ENCODE measurements at regions not wholly inside any gene's neighbourhood (a gene's known extent, or its start where the extent isn't known, plus 50 kb on each side); places are given as distances from the start of the nearest gene placed in this dataset.

GRCh38 chr12:75908961-75909605 lies 122.5 kb downstream of the PHLDA1 start:
- Histone ChIP-seq H2AFZ (ENCODE audit: low read length) (no peak overlapping the region), H3K4me3 (replicated peaks in 1 of 4; ENCODE audit: control extremely low read depth in 1 of 4, insufficient read depth in 1 of 4, low read depth in 3 of 4, low read length in 4 of 4) (no peak overlapping the region), H3K4me1 (ENCODE audit: control insufficient read depth, extremely low read depth, insufficient read depth, low read length) (peaks cover 2% of the 10 kb centered on the region), H3K9ac (ENCODE audit: insufficient read depth, low read length) (no peak overlapping the region), H3K27ac (ENCODE audit: insufficient read depth, low read length) (no peak overlapping the region), H3K27me3 (ENCODE audit: control insufficient read depth, insufficient read depth, low read length) (no peaks in the 10 kb centered on the region), H3K4me2 (ENCODE audit: extremely low read depth, insufficient read depth, low read length) (peak overlapping the region; percentile 1), H4K20me1 (ENCODE audit: control insufficient read depth, extremely low read depth, insufficient read depth, low read length) (no peaks in the 10 kb centered on the region), H3K9me3 (ENCODE audit: control insufficient read depth, insufficient read depth, low read depth, low read length) (no peaks in the 10 kb centered on the region), H3K79me2 (ENCODE audit: control insufficient read depth, insufficient read depth, low read length) (no peaks in the 10 kb centered on the region), H3K36me3 (ENCODE audit: control insufficient read depth, insufficient read depth, low read length) (no peaks in the 10 kb centered on the region)
- no peak for TF ChIP-seq EZH2 (IDR thresholded peaks at IDR 0.05; ENCODE audit: low read length, missing control alignments)
- TF ChIP-seq CTCF (conservative IDR thresholded peaks at IDR 0.05 in 1 of 2, IDR thresholded peaks at IDR 0.05 in 1 of 2; ENCODE audit: low read depth in 1 of 2, low read length in 2 of 2), result no peak
- peak; percentile 79 to 87 for DNase-seq (ENCODE audit: low read depth in 2 of 2)

- no peaks in the 10 kb centered on the region for H4K20me1 ChIP-seq (ENCODE audit: control insufficient read depth, extremely low read depth, insufficient read depth, low read length)
- H3K4me3 ChIP-seq (replicated peaks in 1 of 4; ENCODE audit: control extremely low read depth in 1 of 4, insufficient read depth in 1 of 4, low read depth in 3 of 4, low read length in 4 of 4), result no peak overlapping the region
- H3K4me1 ChIP-seq (ENCODE audit: control insufficient read depth, extremely low read depth, insufficient read depth, low read length), result peaks cover 2% of the 10 kb centered on the region
- no peak overlapping the region for H3K4me2 ChIP-seq (ENCODE audit: extremely low read depth, insufficient read depth, low read length)
- H3K9ac ChIP-seq (ENCODE audit: insufficient read depth, low read length), result no peak overlapping the region
- H3K9me3 ChIP-seq (ENCODE audit: control insufficient read depth, insufficient read depth, low read depth, low read length), result no peaks in the 10 kb centered on the region
- no peak for DNase-seq (ENCODE audit: low read depth in 2 of 2)
- H3K36me3 ChIP-seq (ENCODE audit: control insufficient read depth, insufficient read depth, low read length), result no peaks in the 10 kb centered on the region
- no peaks in the 10 kb centered on the region for H3K79me2 ChIP-seq (ENCODE audit: control insufficient read depth, insufficient read depth, low read length)
- H3K27me3 ChIP-seq (ENCODE audit: control insufficient read depth, insufficient read depth, low read length), result no peaks in the 10 kb centered on the region
- no peak overlapping the region for H2AFZ ChIP-seq (ENCODE audit: low read length)
- H3K27ac ChIP-seq (ENCODE audit: insufficient read depth, low read length), result no peak overlapping the region
- TF ChIP-seq CTCF (conservative IDR thresholded peaks at IDR 0.05 in 1 of 2, IDR thresholded peaks at IDR 0.05 in 1 of 2; ENCODE audit: low read depth in 1 of 2, low read length in 2 of 2), result no peak
- TF ChIP-seq EZH2 (IDR thresholded peaks at IDR 0.05; ENCODE audit: low read length, missing control alignments), result no peak
Observed at GRCh38 chr12:75905922-75906321, 125.7 kb downstream of the PHLDA1 start.

GRCh38 chr12:75900781-75901254 lies 130.8 kb downstream of the PHLDA1 start:
- H2AFZ ChIP-seq (ENCODE audit: low read length), result no peak overlapping the region

More at GRCh38 chr12:75900781-75901254, 130.8 kb downstream of the PHLDA1 start:
- Histone ChIP-seq H3K9me3 (ENCODE audit: control insufficient read depth, insufficient read depth, low read depth, low read length) (no peaks in the 10 kb centered on the region), H3K9ac (ENCODE audit: insufficient read depth, low read length) (no peak overlapping the region), H3K27ac (ENCODE audit: insufficient read depth, low read length) (no peak overlapping the region), H4K20me1 (ENCODE audit: control insufficient read depth, extremely low read depth, insufficient read depth, low read length) (no peaks in the 10 kb centered on the region), H3K4me1 (ENCODE audit: control insufficient read depth, extremely low read depth, insufficient read depth, low read length) (no peaks in the 10 kb centered on the region), H3K27me3 (ENCODE audit: control insufficient read depth, insufficient read depth, low read length) (no peaks in the 10 kb centered on the region), H3K4me3 (replicated peaks in 1 of 4; ENCODE audit: control extremely low read depth in 1 of 4, insufficient read depth in 1 of 4, low read depth in 3 of 4, low read length in 4 of 4) (no peak overlapping the region), H3K36me3 (ENCODE audit: control insufficient read depth, insufficient read depth, low read length) (no peaks in the 10 kb centered on the region), H3K79me2 (ENCODE audit: control insufficient read depth, insufficient read depth, low read length) (no peaks in the 10 kb centered on the region), H3K4me2 (ENCODE audit: extremely low read depth, insufficient read depth, low read length) (no peak overlapping the region)
- no peak for TF ChIP-seq EZH2 (IDR thresholded peaks at IDR 0.05; ENCODE audit: low read length, missing control alignments)
- TF ChIP-seq CTCF (conservative IDR thresholded peaks at IDR 0.05 in 1 of 2, IDR thresholded peaks at IDR 0.05 in 1 of 2; ENCODE audit: low read depth in 1 of 2, low read length in 2 of 2), result no peak
- DNase-seq (ENCODE audit: low read depth in 2 of 2), result no peak
